ENCODE measurements at regions not wholly inside any gene's neighbourhood (a gene's known extent, or its start where the extent isn't known, plus 50 kb on each side); places are given as distances from the start of the nearest gene placed in this dataset.

DNA sequence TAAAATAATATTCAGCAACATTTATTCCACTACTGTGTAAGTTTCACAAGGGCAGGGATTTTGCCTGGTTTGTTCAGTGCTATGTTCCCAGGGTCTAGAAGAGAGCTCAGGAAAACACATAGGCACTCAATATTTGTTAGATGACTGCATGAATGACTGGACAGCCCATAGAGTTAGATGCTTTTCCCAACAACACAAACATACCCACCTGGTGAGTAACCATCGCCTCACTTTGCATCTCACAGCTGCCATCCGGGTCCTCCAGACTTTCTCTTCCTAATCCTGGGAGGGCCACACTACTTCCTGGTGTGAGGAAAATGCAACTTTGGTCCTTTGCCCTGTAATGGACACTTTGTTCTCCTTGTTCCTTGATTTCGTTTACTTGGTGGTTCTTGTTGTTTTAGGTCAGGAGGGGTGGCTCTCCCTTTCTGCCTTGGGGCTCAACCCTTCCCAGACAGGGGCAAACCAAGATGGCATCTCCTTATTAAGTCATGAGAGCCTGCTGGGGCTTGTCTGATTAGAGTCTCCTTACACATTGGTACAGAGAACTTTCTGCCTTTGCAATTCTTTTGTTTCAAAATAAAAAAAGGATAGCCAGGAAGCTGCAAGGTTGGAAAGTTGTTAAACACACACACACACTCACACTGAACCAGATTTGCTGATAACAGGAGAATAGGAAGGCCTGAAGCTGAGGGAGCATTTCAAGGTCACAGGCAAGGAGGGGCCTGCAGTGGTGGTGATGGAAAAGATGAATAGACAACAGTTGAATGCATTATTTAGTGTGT, 190.6 kb downstream of the MID1IP1 start:
- Histone ChIP-seq H3K27ac (ENCODE audit: low read depth, low read length) (no peak overlapping the region), H3K4me2 (ENCODE audit: low read depth, low read length, poor library complexity, severe bottlenecking) (no peak overlapping the region), H3K9me3 (ENCODE audit: insufficient read depth, low read length) (no peaks in the 10 kb centered on the region), H3K36me3 (ENCODE audit: low read length) (no peaks in the 10 kb centered on the region), H3K9me2 (replicated peaks; ENCODE audit: insufficient read depth, low read length) (no peaks in the 10 kb centered on the region), H3K27me3 (ENCODE audit: low read length) (no peaks in the 10 kb centered on the region), H2AFZ (ENCODE audit: low read depth, low read length, severe bottlenecking) (no peak overlapping the region), H3K4me3 (ENCODE audit: insufficient read depth, low read length, poor library complexity, severe bottlenecking) (no peak overlapping the region), H3K9ac (ENCODE audit: low read length) (no peak overlapping the region), H3K79me2 (ENCODE audit: insufficient read depth, low read length) (no peaks in the 10 kb centered on the region), H3F3A (ENCODE audit: insufficient read depth) (no peaks in the 10 kb centered on the region), H4K20me1 (ENCODE audit: low read depth, low read length) (no peaks in the 10 kb centered on the region)
- TF ChIP-seq EZH2phosphoT487 (conservative IDR thresholded peaks at IDR 0.05; ENCODE audit: low read length) (no peak), CTCF (IDR thresholded peaks at IDR 0.05; ENCODE audit: insufficient read depth, low read length, poor library complexity, severe bottlenecking) (no peak)

DNA sequence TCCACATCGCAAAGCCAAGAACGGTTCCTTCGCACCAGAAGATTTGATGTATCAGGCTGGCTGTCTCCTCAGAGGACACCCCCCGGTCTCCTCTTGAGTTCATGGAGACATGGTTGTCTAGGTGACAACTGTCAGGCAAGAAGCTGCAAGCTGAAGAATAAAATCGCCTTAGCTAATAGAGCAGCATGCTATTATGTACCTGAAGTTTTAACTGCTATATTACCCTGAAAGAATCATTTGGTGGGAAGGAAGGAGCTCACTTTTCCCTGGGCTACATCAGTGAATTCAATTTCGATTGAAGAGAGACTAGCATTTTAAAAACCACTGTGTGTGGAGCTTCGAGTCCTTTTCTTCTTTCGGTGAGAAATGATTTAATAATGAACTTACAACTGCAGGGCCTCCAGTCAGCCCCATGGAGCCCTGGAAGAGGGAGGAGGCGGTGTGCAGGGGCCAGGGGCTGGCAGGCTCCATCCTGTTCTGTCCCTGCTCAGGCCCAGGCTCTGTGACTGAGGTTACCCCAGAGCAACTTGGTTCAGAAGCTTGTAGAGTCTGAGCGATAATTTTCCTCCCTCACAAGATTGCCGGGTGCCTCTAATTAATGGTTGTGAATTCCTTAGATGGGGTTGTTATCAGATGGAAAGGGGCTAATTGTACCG, 191.3 kb downstream of the MID1IP1 start:
- H3K36me3 ChIP-seq (ENCODE audit: low read length): no peaks in the 10 kb centered on the region
- H3K27ac ChIP-seq (ENCODE audit: low read depth, low read length): no peak overlapping the region
- H3K9me3 ChIP-seq (ENCODE audit: insufficient read depth, low read length): no peaks in the 10 kb centered on the region
- no peak for TF ChIP-seq EZH2phosphoT487 (conservative IDR thresholded peaks at IDR 0.05; ENCODE audit: low read length)
- no peak for TF ChIP-seq CTCF (IDR thresholded peaks at IDR 0.05; ENCODE audit: insufficient read depth, low read length, poor library complexity, severe bottlenecking)
- no peaks in the 10 kb centered on the region for H3K9me2 ChIP-seq (replicated peaks; ENCODE audit: insufficient read depth, low read length)
- no peaks in the 10 kb centered on the region for H4K20me1 ChIP-seq (ENCODE audit: low read depth, low read length)
- no peaks in the 10 kb centered on the region for H3K27me3 ChIP-seq (ENCODE audit: low read length)
- H3F3A ChIP-seq (ENCODE audit: insufficient read depth): no peaks in the 10 kb centered on the region
- H3K79me2 ChIP-seq (ENCODE audit: insufficient read depth, low read length): no peaks in the 10 kb centered on the region
- no peak overlapping the region for H3K9ac ChIP-seq (ENCODE audit: low read length)
- no peak overlapping the region for H2AFZ ChIP-seq (ENCODE audit: low read depth, low read length, severe bottlenecking)
- H3K4me3 ChIP-seq (ENCODE audit: insufficient read depth, low read length, poor library complexity, severe bottlenecking): no peak overlapping the region
- no peak overlapping the region for H3K4me2 ChIP-seq (ENCODE audit: low read depth, low read length, poor library complexity, severe bottlenecking)

- Histone ChIP-seq H4K20me1 (ENCODE audit: low read depth, low read length) (no peaks in the 10 kb centered on the region), H3K36me3 (ENCODE audit: low read length) (no peaks in the 10 kb centered on the region), H3K9me3 (ENCODE audit: insufficient read depth, low read length) (no peaks in the 10 kb centered on the region), H3F3A (ENCODE audit: insufficient read depth) (no peaks in the 10 kb centered on the region), H3K27me3 (ENCODE audit: low read length) (no peaks in the 10 kb centered on the region), H3K79me2 (ENCODE audit: insufficient read depth, low read length) (no peaks in the 10 kb centered on the region), H3K4me3 (ENCODE audit: insufficient read depth, low read length, poor library complexity, severe bottlenecking) (no peak overlapping the region), H3K4me2 (ENCODE audit: low read depth, low read length, poor library complexity, severe bottlenecking) (no peak overlapping the region), H3K9ac (ENCODE audit: low read length) (no peak overlapping the region), H3K9me2 (replicated peaks; ENCODE audit: insufficient read depth, low read length) (no peaks in the 10 kb centered on the region), H2AFZ (ENCODE audit: low read depth, low read length, severe bottlenecking) (no peak overlapping the region), H3K27ac (ENCODE audit: low read depth, low read length) (no peak overlapping the region)
- TF ChIP-seq CTCF (IDR thresholded peaks at IDR 0.05; ENCODE audit: insufficient read depth, low read length, poor library complexity, severe bottlenecking) (no peak), EZH2phosphoT487 (conservative IDR thresholded peaks at IDR 0.05; ENCODE audit: low read length) (no peak)
These were observed 192.2 kb downstream of the MID1IP1 start for GRCh38 chrX:38993500-38993899.
